NCI-H1105 (cell line): ENCODE measurements at regions not wholly inside any gene's neighbourhood (a gene's known extent, or its start where the extent isn't known, plus 50 kb on each side); places are given as distances from the start of the nearest gene placed in this dataset.
"Not testable (repeated sequence)": the region's sequence is repeated elsewhere in the genome, so short reads cannot be mapped to it uniquely, and the experiment has no call there.

Experiments
- DNase-seq: peaks from one replicate; lab custom pipeline; 2025; lab: John Stamatoyannopoulos, UW

DNA sequence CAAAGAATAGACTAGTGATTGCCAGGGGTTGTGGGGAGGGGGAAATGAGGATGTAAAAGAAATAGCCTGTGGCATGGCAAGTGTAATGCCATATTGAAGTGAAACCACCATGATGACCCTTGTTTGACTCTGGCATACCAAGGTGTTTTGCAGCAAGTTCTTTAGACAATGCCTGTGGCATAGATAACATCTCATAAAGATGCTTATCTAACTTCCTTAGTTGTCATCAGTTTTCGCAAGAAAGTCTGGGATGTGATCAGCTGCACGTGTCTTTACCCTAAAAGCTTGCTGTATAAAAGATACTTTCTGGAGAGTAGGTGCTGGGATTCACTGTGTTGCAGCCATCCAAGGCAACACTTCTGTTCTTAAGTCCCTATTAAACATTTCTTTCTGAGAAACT lies 176.1 kb upstream of the MAGEB16 start:
- DNase-seq = no peak

DNA sequence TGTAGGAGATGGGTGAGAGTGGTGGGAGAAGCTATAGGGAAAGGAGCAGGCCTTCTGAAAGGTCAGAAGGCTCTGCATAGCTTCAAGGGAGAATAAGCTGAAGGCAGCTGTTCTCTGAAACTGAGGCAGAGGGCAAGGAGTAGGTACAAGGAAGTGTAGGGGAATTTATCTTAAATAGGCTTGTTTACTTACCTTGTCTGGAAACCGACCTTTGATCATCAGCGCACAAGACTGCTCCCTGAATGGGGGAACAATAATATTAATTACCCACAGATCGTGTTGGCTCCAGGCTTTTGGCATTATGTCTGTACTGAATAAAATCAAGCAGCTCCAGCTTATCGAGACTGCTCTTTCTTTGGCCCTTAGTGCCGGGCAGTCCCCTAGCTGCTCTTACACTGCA lies 175.5 kb upstream of the MAGEB16 start:
- no peak for DNase-seq

DNA sequence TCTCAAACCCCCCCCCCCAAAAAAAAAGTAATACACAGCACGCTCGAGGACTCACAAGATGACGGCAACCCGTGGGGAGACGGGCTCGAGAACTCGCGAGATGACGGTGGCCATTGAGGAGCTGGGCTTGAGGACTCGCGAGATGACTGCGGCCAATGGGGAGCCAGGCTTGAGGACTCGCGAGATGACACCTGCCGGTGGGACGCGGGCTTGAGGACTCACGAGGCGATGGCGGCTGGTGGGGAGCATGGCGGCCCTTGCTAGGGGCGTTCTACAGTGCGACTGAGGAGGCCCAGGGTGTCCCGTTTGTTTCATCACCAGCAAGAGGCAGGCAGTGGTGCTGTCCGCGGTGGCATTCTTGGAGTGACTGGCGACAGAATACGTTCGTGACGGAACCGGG lies 172.4 kb upstream of the MAGEB16 start:
- no peak for DNase-seq

DNA sequence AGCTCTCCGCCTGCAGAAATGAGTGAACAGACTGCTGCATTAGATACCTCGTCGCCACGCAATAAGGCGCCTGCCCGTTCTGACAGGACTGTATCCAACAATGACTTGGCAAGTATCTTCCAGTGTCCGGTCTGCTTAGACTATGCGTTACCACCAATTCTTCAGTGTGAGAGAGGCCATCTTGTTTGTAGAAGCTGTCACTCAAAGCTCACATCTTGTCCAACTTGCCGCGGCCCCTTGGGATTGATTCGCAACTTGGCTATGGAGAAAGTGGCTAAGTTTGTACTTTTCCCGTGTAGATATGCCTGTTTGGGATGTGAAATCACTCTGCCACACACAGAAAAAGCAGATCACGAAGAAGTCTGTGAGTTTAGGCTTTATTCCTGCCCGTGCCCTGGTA lies 172.0 kb upstream of the MAGEB16 start:
- no peak for DNase-seq

DNA sequence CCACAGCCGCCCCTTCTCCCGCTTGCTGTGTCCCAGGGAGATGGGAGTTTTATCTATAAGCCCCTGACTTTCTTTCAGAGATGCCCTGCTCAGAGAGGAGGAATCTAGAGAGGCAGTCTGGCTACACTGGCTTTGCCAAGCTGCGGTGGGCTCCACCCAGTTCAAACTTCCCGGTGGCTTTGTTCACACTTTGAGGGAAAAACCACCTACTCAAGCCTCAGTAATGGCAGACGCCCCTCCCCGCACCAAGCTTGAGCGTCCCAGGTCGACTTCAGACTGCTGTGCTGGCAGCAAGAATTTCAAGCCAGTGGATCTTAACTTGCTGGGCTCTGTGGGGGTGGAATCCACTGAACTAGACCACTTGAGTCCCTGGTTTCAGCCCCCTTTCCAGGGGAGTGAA lies 162.2 kb upstream of the MAGEB16 start:
- DNase-seq = not testable (repeated sequence)

DNA sequence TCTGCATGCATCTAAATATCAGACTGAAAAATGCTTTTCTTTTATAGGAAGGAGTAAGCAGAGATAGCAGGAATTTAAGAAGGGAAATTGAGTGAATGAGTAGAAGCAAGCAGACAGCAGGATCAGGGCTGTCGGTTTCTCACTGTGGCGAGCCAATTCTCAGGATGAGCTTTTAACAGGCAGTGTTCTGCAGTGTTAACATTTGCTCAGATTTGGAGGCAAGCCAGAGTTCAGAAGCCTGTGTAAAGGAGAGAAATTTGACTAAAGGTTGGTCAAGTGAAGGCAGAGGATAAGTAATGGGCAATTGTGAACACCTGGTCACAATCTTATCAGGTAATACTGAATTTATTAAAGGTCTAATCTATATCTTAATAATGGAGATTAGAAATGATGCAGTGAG lies 133.3 kb upstream of the MAGEB16 start:
- no peak for DNase-seq

DNA sequence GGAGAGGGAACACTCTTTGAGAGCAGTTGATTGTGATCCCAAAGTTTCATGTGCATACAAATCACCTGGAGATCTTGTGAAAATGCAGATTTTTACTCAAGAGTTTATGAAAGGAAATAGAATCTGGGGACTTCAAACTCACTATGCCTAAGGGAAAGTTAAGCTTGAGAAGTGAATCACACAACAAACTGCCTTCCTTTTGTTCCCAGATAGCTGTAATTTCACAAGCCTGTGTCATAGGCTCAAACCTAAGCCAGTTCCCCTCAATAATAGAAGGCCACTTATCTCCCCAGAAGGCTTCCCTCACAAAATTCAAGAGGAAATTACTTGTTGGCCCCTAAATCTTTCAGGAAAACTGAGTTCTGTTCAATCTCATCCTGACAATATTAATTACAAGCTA lies 132.8 kb upstream of the MAGEB16 start:
- DNase-seq = no peak

DNA sequence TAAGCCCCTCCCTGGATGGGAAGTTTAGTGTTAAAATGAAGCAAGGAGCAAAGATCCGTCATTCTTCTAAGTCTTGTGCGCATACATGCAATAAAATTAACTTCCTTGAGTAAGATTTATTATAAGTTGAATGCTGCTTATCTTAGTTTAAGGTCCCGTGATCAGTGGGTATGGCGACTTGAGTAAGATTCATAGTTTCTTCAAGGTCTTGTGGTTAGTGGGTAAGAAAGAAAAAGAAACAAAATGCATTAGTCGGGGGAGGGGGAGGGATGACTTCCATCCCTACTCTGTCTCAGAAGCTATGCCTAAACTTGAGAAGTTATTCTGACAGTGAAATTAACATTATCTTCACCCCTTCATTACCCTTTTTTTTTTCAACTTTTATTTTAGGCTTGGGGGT lies 127.3 kb upstream of the MAGEB16 start:
- no peak for DNase-seq

DNA sequence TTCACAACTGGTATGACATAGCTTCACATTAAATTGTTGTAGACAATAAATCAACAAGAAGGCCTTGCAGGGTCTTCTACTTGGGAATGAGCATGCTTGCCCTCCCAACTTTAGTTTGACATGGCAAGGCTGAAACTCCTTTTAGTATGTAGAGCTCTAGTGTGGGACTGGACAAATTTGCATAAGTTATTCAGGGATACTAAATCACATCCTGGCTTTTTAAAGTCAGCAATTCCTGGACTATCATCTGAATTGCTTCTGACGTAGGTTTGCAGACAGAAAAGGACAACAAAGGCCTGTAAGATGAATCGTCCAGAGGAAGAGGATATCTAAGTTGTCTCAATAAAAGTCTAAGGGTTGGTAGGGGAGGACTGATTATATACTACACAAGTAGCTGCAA lies 123.0 kb upstream of the MAGEB16 start:
- no peak for DNase-seq

DNA sequence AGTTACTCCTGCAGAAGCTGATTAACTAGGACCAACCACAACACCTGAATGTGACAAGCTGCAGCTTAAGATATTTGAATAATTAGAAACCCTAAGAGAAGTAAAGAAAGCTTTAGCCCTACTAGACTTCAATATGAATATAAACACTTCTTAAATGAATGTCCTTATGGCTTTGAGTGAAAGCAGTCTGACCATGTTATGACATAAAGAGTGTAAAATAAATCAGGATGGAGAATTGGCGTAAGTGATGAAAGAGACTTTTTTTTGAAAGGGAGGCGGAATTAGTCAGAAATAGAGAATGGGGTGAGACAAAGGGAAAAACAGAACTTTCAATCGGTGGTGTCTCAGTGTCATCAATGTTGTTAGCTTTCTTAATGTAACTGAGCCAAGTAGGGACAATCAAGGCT lies 117.2 kb upstream of the MAGEB16 start:
- no peak for DNase-seq

DNA sequence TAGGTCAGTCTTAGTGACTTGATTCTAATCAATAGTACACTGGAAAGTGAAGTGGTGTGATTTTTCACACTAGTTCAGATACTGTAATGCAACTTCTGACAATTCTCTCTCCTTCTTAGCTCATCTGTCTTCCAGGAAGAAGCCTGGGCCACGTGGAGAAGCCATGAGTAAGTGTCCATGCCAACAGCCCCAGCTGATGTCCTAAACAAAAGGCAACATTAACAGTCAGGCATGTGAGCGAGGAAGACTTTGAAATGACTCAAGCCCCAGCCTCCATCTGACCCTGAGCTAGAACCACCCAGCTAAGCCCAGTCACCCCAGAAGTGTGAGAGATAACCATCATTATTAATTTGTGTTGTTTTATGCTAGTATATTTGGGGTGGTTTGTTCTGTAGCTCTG lies 115.7 kb upstream of the MAGEB16 start:
- DNase-seq = no peak

DNA sequence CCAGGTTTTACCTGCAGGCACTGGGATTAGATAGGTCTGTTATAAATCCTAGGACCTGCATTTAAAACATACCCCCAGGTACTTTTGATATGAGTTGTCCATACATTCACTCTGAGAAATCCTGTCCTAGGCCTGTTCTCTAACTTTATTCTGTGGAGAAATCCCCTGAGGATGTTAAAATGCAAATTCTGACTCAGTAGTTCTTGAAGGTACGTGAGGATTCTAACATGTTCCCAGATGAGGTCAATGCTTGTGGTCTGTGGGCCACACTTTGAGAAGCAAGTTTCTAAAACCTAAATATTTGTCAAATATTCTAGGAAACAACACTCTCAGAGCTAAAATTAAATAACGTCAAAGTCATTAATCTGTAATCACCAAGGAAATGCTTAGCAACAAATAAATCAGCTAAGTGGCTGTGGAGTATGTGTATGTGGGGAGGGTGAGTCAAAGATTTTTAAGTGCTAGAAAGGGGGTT lies 101.3 kb upstream of the MAGEB16 start:
- no peak for DNase-seq

DNA sequence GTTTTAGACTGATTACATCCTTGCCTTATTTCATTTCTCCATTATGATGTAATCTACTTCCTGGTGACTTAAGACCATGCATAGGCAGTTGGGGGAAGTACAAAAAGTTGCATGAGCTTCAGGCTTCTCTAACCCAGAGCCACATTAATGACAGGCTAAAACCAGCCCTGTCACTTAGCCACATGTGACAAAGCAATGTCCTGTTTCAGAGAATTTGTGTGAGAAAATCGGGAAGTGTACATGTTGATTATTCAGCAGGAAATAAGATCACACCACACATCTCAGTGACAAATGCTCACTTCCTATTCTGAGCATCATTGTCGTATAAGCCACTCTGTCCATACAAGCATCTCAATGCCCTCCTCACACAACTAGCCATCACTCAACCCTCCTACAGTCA lies 98.5 kb upstream of the MAGEB16 start:
- DNase-seq = no peak

DNA sequence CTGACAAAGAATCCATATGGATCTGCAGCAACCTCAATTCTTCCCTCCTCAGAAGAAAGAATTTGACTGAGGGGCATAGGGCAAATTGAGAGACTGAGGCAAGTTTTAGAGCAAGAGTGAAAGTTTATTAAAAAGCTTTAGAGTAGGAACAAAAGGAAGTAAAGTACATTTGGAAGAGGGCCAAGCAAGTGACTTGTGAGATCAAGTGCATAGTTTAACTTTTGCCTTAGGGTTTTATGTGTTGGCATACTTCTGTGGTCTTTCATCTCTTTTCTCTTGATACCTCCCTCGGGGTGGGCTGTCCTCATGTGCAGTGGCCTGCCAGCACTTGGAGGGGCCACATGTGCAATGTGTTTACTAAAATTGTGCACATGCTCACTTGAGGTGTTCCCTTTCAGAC lies 98.0 kb upstream of the MAGEB16 start:
- DNase-seq = no peak

DNA sequence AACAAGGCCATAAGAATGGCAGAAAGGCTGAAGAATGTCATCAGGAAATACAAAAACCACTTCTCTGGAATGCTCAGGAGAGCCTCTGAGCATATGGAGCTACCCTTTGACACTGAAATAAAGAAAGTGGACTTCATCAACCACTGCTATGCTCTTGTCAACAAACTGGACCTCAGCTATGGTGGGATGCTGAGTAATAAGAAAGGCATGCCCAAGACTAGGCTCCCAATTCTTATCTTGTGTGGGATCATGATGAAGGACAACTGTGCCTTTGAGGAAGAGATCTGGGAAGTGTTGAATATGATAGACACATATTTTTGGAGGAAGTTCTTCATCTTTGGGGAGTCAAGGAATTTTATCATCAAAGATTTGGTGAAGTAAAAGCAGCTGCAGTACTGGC lies 86.9 kb upstream of the MAGEB16 start:
- DNase-seq = no peak

DNA sequence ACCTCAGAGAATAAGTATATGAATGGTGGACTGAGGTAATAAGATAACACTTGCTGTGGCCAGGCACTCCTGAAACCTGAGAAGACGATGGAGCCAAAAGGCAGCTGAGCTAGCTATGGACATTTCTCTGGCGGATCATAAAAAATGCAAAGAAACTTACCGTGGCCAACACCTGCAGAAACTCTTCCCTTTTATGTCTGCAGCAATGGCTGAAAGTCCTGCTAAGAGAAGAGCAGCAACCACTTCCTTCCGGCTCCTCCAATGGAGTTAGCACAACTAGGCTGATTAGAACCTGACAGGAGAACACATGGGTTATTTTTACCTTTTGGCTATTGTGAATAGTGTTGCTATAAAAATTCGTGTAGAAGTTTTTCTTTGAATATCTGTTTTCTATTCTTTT lies 76.0 kb upstream of the MAGEB16 start:
- no peak for DNase-seq

DNA sequence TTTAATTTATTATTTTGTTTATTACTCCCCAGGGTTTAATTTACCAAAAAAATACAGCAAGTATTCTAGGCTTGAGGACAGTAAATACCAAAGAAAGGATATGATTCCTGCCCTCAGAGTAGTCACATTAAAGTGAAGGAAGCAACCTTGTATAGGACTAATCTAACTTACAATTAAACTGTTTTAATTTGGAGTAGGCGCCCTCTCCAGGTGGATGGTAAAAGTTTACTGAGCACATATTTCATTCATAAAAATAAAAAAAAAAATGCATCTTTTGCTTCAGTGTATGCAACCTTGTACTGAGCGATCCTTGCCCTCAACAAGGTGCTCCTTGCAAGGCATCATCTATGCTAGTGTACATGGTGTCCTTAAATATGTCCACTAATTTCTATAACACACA lies 72.0 kb upstream of the MAGEB16 start:
- DNase-seq = no peak

DNA sequence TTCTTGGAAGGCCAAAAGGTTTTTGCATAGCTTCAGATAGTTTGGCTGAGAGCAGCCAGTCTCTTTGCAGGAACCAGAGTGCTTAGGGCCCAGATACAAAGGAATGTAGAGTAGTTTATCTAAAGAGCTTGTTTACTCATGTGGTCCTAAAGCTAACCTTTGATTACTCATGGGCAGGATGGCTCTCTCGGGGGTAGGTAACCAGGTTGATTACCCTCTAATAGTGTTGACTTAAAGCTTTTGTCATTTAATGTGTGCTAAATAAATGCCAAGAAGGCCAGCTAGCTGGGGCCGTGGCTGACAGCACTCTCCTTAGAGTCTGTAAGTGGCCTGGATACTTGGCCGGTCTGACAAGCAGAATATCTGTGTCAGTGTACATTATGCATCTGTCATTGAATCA lies 69.7 kb upstream of the MAGEB16 start:
- no peak for DNase-seq

DNA sequence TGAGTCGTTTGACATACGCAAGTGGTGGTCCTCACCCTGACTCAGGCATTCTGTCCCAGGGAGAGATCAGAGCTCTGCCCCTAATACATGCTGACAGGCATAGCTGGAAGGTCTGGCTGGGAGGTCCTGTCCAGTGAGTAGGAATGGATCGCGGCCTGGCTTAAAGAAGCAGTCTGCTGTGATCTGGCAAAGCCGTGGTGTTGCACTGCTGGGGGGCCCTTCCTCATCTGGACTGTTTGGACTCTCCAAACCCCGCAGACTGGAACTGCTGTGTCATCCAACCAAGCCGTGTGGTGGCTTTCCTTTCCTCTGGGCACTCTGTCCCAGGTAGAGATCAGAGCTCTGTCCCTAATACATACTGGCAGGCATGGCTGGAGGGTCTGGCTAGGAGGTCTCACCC lies 64.3 kb upstream of the MAGEB16 start:
- DNase-seq = no peak

DNA sequence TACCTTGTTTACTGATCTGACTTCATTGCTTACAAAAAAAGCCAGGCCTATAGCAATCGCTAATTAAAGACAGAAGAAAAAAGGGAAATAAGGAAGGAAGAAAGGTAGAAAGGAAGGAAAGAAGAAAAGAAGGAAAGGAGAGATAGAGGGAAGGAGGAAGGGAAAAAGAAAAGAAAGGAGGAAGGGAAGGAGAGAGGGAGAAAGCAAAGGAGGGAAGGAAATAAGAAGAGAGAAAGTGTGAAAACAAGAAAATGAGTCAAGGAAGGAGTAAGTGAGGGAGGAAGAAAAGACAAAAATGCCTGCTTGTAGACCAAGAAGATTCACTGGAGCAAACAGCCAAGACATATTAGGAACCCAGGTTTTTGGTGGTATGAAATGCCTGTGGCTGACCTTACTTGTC lies 57.0 kb upstream of the MAGEB16 start:
- DNase-seq = no peak

DNA sequence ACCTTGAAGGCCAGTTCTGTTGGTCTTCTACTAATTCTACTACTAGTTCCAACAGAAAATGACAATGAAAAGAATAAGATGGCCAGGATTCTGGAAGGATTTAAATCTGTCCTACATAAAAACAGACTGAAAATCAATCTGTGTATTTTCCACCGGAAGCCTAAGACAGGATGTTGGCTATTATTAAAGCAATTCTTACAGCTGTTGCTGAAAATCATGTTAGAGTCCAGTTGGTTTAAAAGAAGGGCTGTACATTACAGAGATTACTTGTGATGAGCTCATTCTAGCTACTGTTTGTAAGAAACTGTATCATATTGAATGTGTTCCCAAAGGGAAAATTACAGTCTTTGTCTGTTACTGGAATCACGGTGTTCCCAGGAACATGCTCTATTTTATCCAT lies 54.8 kb upstream of the MAGEB16 start:
- no peak for DNase-seq
